HEK293T (cell line): ENCODE measurements at regions not wholly inside any gene's neighbourhood (a gene's known extent, or its start where the extent isn't known, plus 50 kb on each side); places are given as distances from the start of the nearest gene placed in this dataset.

Source experiments
- CTCF ChIA-PET: fragments of 350-600 bp; formaldehyde crosslinking; extraction: SDS; loops from one replicate; lab custom pipeline; 2021; ENCODE audit warnings: antibody characterized with exemption, inconsistent platforms; lab: Yijun Ruan, JAX
- POLR2A ChIA-PET: fragments of 350-600 bp; formaldehyde crosslinking; extraction: SDS; loops from one replicate; lab custom pipeline; 2020; ENCODE audit warnings: antibody characterized with exemption, inconsistent platforms; lab: Yijun Ruan, JAX
- DNase-seq: peaks from one replicate; pipeline ENCODE4 v3.0.0; 2012; ENCODE audit warnings: mixed read lengths; ENCODE audit errors: extremely low spot score
- ARNT ChIP-seq: fragments of 450-650 bp; IDR thresholded peaks from 2 replicates; pipeline ENCODE4 v1.6.1; 2017; ENCODE audit warnings: mild to moderate bottlenecking
- BHLHE40 ChIP-seq: fragments of 450-650 bp; IDR thresholded peaks from 2 replicates; pipeline ENCODE4 v1.6.1; 2016; ENCODE audit warnings: mild to moderate bottlenecking, moderate library complexity, borderline replicate concordance
- CTBP1 ChIP-seq: fragments of 450-650 bp; IDR thresholded peaks from 2 replicates; pipeline ENCODE4 v1.6.1; 2016; ENCODE audit warnings: borderline replicate concordance
- ELF4 ChIP-seq: fragments of 450-650 bp; IDR thresholded peaks from 2 replicates; pipeline ENCODE4 v1.6.1; 2017; ENCODE audit warnings: antibody characterized with exemption
- FOXA1 ChIP-seq: fragments of 450-650 bp; IDR thresholded peaks from 2 replicates; pipeline ENCODE4 v1.6.1; 2016; ENCODE audit warnings: mild to moderate bottlenecking
- FOXK2 ChIP-seq: fragments of 450-650 bp; IDR thresholded peaks from 2 replicates; pipeline ENCODE4 v1.6.1; 2016; ENCODE audit warnings: mild to moderate bottlenecking
- FOXM1 ChIP-seq: fragments of 450-650 bp; IDR thresholded peaks from 2 replicates; pipeline ENCODE4 v1.6.1; 2017; ENCODE audit warnings: mild to moderate bottlenecking, borderline replicate concordance
- HDGF ChIP-seq: fragments of 450-650 bp; IDR thresholded peaks from 2 replicates; pipeline ENCODE4 v1.6.1; 2017; ENCODE audit warnings: antibody characterized with exemption, borderline replicate concordance
- L3MBTL2 ChIP-seq: fragments of 450-650 bp; conservative IDR thresholded peaks from 2 replicates; pipeline ENCODE4 v1.6.1; 2016; ENCODE audit warnings: mild to moderate bottlenecking
- LEF1 ChIP-seq: fragments of 450-650 bp; IDR thresholded peaks from 2 replicates; pipeline ENCODE4 v1.6.1; 2017; ENCODE audit warnings: mild to moderate bottlenecking, borderline replicate concordance
- NFRKB ChIP-seq: fragments of 450-650 bp; IDR thresholded peaks from 2 replicates; pipeline ENCODE4 v1.6.1; 2016; ENCODE audit warnings: mild to moderate bottlenecking, moderate library complexity
- PKNOX1 ChIP-seq: fragments of 450-650 bp; IDR thresholded peaks from 2 replicates; pipeline ENCODE4 v1.6.1; 2016
- SP1 ChIP-seq: fragments of 450-650 bp; IDR thresholded peaks from 2 replicates; pipeline ENCODE4 v1.6.1; 2017
- SUZ12 ChIP-seq: fragments of 450-650 bp; IDR thresholded peaks from 2 replicates; pipeline ENCODE4 v1.6.1; 2016; ENCODE audit warnings: mild to moderate bottlenecking
- TARDBP ChIP-seq: fragments of 450-650 bp; IDR thresholded peaks from 2 replicates; pipeline ENCODE4 v1.6.1; 2016
- ZNF384 ChIP-seq: fragments of 450-650 bp; IDR thresholded peaks from 2 replicates; pipeline ENCODE4 v1.6.1; 2016

- no peak for DNase-seq
- TF ChIP-seq HDGF (no peak), CTBP1 (no peak), BHLHE40 (no peak), SUZ12 (no peak), NFRKB (no peak), L3MBTL2 (no peak)
- CTCF ChIA-PET: interaction anchor here (0.7 kb wide), 1 partner anchor 507 kb away, joined by 5 read pairs; no protein-coding TSS in a partner anchor
- POLR2A ChIA-PET: interaction anchor here (0.7 kb wide), 1 partner anchor 9 kb away, joined by 3 read pairs; no protein-coding TSS in a partner anchor
These were observed 522.3 kb upstream of the JARID2 start for GRCh38 chr6:14723535-14724086.

DNA sequence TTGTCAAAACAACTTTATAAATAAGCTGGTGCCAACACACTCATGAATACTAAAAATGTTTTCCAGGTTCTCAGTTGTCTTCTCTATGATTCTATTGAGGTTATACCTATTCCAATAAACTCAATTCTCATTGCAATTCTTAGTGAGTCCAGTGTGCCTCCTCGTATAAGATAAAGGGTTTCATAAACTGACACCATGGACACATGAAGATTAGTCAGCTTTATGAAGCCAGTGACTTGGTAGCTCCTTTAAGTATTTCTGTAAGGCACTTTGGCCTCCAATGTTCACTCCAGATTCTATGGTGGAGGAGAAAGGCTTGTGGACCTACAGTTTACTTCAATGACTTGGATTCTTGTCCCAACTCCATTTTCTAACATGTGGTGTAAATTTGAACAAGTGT, 521.3 kb upstream of the JARID2 start:
- TF ChIP-seq FOXM1: no peak
- TF ChIP-seq HDGF: no peak
- no peak for TF ChIP-seq SUZ12
- TF ChIP-seq FOXK2: no peak
- no peak for TF ChIP-seq PKNOX1
- TF ChIP-seq TARDBP: no peak
- no peak for TF ChIP-seq NFRKB
- TF ChIP-seq ZNF384: no peak
- TF ChIP-seq FOXA1: no peak
- TF ChIP-seq SP1: no peak
- TF ChIP-seq L3MBTL2: no peak
- no peak for TF ChIP-seq CTBP1
- no peak for DNase-seq
- ChIA-PET POLR2A (no interaction called here), CTCF (no interaction called here)

DNA sequence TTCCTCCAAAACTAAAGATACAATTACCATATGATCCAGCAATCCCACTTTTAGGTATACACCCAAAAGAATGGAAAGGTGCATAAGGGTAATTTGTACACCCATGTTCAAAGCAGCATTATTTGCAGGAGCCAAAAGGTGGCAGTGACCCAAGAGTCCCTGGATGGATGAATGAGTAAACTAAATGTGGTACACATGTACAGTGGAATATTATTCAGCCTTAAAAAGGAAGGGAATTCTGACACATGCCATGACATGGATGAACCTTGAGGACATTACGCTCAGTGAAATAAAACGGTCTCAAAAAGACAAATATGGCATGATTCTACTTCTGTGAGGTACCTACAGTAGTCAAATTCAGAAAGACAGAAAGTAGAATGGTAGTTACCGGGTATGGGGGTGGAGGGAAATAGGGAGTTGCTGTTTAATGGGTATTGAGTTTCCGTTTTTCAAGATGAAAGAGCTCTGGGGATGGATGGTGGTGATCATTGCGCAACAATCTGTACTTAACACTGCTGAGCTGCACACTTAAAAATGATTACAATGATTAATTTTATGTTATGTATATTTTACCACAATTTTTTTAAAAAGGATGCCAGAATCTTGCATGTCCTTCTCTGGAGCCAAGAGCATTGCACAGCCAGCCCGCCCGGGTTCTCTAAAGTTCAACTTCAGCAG, 518.9 kb upstream of the JARID2 start:
- CTCF ChIA-PET: no interaction called here
- POLR2A ChIA-PET: no interaction called here
- TF ChIP-seq SUZ12 (no peak), L3MBTL2 (no peak), FOXM1 (no peak), ARNT (no peak), SP1 (no peak), CTBP1 (no peak), LEF1 (no peak), TARDBP (no peak), NFRKB (no peak)
- DNase-seq: no peak

GRCh38 chr6:14727494-14728395, 518.1 kb upstream of the JARID2 start:
- CTCF ChIA-PET: no interaction called here
- POLR2A ChIA-PET: no interaction called here
- TF ChIP-seq ZNF384: no peak
- TF ChIP-seq FOXM1: no peak
- no peak for TF ChIP-seq ARNT
- no peak for TF ChIP-seq L3MBTL2
- no peak for TF ChIP-seq SP1
- TF ChIP-seq FOXA1: no peak
- no peak for TF ChIP-seq LEF1
- TF ChIP-seq ELF4: no peak
- TF ChIP-seq HDGF: no peak
- TF ChIP-seq PKNOX1: no peak
- no peak for DNase-seq

DNA sequence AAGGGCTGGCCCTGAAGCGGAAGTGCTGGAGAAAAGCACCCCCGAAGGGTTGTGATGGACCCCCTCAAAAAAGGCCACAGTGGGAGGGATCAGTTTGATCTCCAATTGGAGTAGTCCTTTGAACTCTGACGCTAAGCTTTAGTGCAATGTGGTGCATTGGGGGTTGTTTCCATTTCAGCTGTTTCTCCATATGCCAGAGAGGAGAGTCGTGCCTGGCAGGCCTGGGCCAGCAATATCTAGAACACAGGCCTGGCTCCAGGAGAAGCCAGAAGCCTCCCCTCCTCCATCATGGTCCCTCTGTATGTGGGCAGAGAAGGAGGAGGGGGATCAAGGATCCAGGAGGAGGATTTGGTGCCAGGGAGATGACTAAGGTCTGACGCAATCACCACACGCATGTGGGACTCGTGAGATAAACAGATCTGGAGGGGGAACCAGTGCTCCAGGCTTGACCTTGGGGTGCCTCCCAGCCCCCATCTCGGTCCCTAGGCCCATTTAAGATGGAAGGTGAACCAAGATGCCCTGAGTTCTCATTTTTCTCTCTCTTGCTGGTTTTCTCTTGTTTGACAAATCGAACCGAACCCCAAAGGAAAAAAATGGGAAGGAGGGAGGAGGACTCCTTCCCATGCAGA, 517.4 kb upstream of the JARID2 start:
- ChIA-PET CTCF (interaction anchor here (0.6 kb wide), 1 partner anchor 857 kb away, joined by 3 read pairs; no protein-coding TSS in a partner anchor), POLR2A (no interaction called here)
- TF ChIP-seq FOXA1: no peak
- no peak for TF ChIP-seq ZNF384
- TF ChIP-seq SP1: no peak
- TF ChIP-seq BHLHE40: no peak
- TF ChIP-seq L3MBTL2: no peak
- no peak for TF ChIP-seq CTBP1
- DNase-seq: no peak

DNA sequence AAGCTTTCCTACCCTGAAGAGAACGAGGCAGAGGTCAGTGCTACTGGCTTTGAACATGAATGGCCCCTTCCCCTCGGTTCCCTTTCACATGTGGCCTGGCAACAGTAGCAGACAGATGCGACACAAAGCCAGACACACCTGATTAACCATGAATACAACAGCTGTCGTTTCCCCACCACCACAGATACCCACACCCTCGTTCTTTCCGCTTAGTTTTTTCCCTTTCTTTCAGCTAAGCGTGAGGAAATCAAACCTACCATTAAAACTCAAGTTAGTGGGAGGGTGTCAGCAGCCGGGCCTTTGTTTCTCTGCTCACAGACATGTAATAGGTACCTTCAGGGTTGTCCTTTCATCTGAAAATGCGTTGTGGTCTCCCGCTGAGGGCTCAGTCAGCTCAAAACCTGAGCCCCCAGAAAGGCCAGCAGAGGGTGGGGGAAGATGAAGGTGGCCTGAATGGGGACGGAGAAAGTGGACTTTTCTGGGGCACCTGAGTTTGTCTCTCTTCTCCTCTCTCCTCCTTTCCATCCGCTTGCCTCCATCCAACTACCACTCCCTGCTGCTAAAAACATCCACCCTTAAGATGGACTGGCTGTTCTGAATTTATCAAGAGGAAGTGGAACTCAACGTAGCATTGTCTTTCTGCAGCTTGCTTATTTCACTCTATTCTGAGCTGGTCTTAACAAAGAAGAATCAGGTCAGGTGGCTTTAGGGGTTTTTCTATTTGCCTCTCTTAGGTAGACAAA, 516.6 kb upstream of the JARID2 start:
- TF ChIP-seq ELF4 (no peak), FOXK2 (no peak), L3MBTL2 (no peak), NFRKB (no peak), FOXA1 (no peak), LEF1 (no peak), SP1 (no peak), FOXM1 (no peak), PKNOX1 (no peak), TARDBP (no peak), ARNT (no peak), ZNF384 (no peak), SUZ12 (no peak), CTBP1 (no peak), HDGF (no peak), BHLHE40 (no peak)
- no peak for DNase-seq
- CTCF ChIA-PET: interaction anchor here (0.6 kb wide), 2 partner anchors 96 to 858 kb away, joined by 3 to 6 read pairs; no protein-coding TSS in a partner anchor

More for the DNA sequence above, 516.6 kb upstream of the JARID2 start:
- POLR2A ChIA-PET: no interaction called here
